IPS DF 19.7 (cell line): ENCODE measurements at regions not wholly inside any gene's neighbourhood (a gene's known extent, or its start where the extent isn't known, plus 50 kb on each side); places are given as distances from the start of the nearest gene placed in this dataset.

ENCODE experiments used
- DNase-seq: peaks from one replicate; pipeline ENCODE4 v3.0.0-alpha.2; 2013; ENCODE audit warnings: low read depth, low spot score

- DNase-seq = no peak
Observed at GRCh38 chr6:45791211-45792168, 224.2 kb downstream of the CLIC5 start.

- no peak for DNase-seq
Observed at GRCh38 chr6:45789238-45789637, 226.4 kb downstream of the CLIC5 start.

GRCh38 chr6:45787384-45787783 is 228.3 kb downstream of the CLIC5 start:
- DNase-seq = no peak

GRCh38 chr6:45786355-45786781 is 229.3 kb downstream of the CLIC5 start:
- DNase-seq = no peak

GRCh38 chr6:45784250-45784649 is 231.4 kb downstream of the CLIC5 start:
- no peak for DNase-seq

- no peak for DNase-seq
Observed at GRCh38 chr6:45783716-45784115, 231.9 kb downstream of the CLIC5 start.

GRCh38 chr6:45781890-45782289 is 233.8 kb downstream of the CLIC5 start:
- DNase-seq = no peak

- no peak for DNase-seq
Observed at GRCh38 chr6:45780523-45780922, 235.1 kb downstream of the CLIC5 start.

- DNase-seq = no peak
Observed at GRCh38 chr6:45775026-45775697, 240.5 kb downstream of the CLIC5 start.

GRCh38 chr6:45773906-45774305 is 241.8 kb downstream of the CLIC5 start:
- DNase-seq = no peak

- DNase-seq = no peak
Observed at GRCh38 chr6:45772886-45773495, 242.7 kb downstream of the CLIC5 start.

- DNase-seq = no peak
Observed at GRCh38 chr6:45772051-45772450, 243.6 kb downstream of the CLIC5 start.

- DNase-seq = no peak
Observed at GRCh38 chr6:45763281-45763680, 252.4 kb downstream of the CLIC5 start.

- no peak for DNase-seq
Observed at GRCh38 chr6:45759472-45759810, 256.2 kb downstream of the CLIC5 start.

GRCh38 chr6:45758787-45759471 is 256.7 kb downstream of the CLIC5 start:
- no peak for DNase-seq

- no peak for DNase-seq
Observed at GRCh38 chr6:45757443-45758130, 258.1 kb downstream of the CLIC5 start.

GRCh38 chr6:45756606-45757005 is 259.1 kb downstream of the CLIC5 start:
- no peak for DNase-seq

- no peak for DNase-seq
Observed at GRCh38 chr6:45754432-45754831, 261.2 kb downstream of the CLIC5 start.

GRCh38 chr6:45746046-45746445 is 269.6 kb downstream of the CLIC5 start:
- DNase-seq = no peak

- no peak for DNase-seq
Observed at GRCh38 chr6:45743028-45743615, 272.5 kb downstream of the CLIC5 start.

- no peak for DNase-seq
Observed at GRCh38 chr6:45742591-45742990, 273.1 kb downstream of the CLIC5 start.
